Adrenal gland (tissue), 5 donors: ENCODE measurements at regions not wholly inside any gene's neighbourhood (a gene's known extent, or its start where the extent isn't known, plus 50 kb on each side); places are given as distances from the start of the nearest gene placed in this dataset.

Source experiments
- POLR2A ChIP-seq, 2 donors: fragments of 450-650 bp; IDR thresholded peaks; one replicate each; pipeline ENCODE4 v1.6.1; 2017; ENCODE audit warnings: antibody characterized with exemption in 2 of 2, mild to moderate bottlenecking in 2 of 2, moderate library complexity in 1 of 2
- TF ChIP-seq, protein P1 (sequence below), 6 experiments: fragments of 450-650 bp in 4 of 6; fragments of 200-600 bp in 2 of 6; sonication (generic) in 1 of 6; IDR thresholded peaks; 1 replicate in 5 of 6; 2 replicates in 1 of 6; pipeline versions ENCODE4 v1.5.1 to v1.8.0; 2016 to 2021; ENCODE audit warnings: antibody characterized with exemption in 6 of 6, mild to moderate bottlenecking in 2 of 6, moderate library complexity in 1 of 6
- donor health status: DM: no; HTN: no; CAD: no.

DNA sequence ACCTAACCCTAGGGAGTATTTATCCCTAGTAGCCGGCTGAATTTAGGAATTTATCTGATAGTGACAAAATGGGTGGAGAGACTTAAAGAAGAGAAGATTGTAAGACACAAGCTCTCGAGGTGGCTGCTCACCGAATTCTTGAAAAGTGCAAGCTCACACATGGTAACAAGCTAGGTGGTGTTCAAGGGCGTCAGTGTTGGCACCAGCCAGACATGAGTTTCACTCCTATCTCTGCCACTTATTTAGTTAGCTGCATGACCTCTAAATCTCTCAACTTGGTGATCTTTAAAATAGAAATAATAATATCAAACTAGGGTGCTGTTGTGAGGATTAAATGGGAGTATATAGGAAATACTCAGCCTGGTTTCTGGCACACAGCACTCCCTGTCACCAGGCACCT is 102.6 kb upstream of the APCDD1 start:
- TF ChIP-seq, protein P1, sequence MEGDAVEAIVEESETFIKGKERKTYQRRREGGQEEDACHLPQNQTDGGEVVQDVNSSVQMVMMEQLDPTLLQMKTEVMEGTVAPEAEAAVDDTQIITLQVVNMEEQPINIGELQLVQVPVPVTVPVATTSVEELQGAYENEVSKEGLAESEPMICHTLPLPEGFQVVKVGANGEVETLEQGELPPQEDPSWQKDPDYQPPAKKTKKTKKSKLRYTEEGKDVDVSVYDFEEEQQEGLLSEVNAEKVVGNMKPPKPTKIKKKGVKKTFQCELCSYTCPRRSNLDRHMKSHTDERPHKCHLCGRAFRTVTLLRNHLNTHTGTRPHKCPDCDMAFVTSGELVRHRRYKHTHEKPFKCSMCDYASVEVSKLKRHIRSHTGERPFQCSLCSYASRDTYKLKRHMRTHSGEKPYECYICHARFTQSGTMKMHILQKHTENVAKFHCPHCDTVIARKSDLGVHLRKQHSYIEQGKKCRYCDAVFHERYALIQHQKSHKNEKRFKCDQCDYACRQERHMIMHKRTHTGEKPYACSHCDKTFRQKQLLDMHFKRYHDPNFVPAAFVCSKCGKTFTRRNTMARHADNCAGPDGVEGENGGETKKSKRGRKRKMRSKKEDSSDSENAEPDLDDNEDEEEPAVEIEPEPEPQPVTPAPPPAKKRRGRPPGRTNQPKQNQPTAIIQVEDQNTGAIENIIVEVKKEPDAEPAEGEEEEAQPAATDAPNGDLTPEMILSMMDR (IDR thresholded peaks at IDR 0.05): no peak
- no peak for TF ChIP-seq POLR2A (IDR thresholded peaks at IDR 0.05)
